Panc1 (cell line): ENCODE measurements at regions not wholly inside any gene's neighbourhood (a gene's known extent, or its start where the extent isn't known, plus 50 kb on each side); places are given as distances from the start of the nearest gene placed in this dataset.

ENCODE experiments used
- POLR2AphosphoS5 ChIP-seq: IDR thresholded peaks from 2 replicates; pipeline ENCODE4 v1.6.1; 2012; ENCODE audit warnings: mild to moderate bottlenecking, low read depth, low read length, moderate library complexity
- TCF7L2 ChIP-seq: IDR thresholded peaks from 2 replicates; pipeline ENCODE4 v1.6.1; 2011; ENCODE audit warnings: mild to moderate bottlenecking, low read depth, low read length, inconsistent platforms
- TF ChIP-seq, protein P1 (sequence below): fragments of 450-650 bp; IDR thresholded peaks from 2 replicates; pipeline ENCODE4 v1.5.1; 2017; ENCODE audit warnings: mild to moderate bottlenecking

DNA sequence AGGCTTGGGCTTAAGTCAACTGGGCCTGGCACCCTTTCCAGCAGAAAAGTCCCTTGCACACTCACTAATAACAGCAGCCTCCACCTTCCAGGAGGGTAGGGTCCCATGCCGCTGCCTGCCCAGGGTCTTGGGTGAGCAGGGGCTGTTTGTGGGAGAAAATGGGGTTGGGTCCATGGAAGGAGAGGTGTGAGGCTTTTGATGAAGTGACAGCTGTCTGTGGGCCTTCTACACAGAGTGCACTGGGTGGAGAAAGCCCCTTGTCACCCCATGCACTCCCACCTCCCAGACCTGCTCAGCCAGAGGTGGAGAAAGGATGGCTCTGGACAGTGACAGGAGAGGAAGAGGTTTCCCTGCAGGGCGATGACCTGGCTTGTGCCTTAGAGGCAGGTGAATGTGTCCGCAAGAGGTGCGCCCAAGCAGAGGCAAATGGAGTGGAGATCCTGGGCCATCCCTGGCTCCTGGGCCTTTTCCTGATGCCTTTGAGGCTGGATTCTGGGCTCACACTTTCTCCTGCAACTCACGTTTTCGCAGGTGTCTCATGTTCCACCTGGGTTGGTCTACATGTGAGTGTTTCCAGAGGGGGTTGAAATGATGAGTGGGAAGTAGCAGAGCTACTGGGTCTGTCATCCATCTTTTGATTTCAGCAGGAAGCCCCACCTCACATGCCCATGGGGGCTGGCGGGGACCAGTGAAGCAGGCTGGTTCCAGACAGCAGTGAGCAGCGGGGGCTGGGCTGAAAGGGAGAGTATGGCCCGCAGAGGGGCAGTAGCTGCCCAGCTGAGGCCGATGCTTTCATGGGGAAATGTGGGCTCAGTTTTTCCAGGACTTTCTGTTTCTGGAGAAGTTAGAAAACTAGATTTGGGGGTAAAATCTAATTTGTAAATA is 85.2 kb upstream of the PRR23E start:
- TF ChIP-seq, protein P1, sequence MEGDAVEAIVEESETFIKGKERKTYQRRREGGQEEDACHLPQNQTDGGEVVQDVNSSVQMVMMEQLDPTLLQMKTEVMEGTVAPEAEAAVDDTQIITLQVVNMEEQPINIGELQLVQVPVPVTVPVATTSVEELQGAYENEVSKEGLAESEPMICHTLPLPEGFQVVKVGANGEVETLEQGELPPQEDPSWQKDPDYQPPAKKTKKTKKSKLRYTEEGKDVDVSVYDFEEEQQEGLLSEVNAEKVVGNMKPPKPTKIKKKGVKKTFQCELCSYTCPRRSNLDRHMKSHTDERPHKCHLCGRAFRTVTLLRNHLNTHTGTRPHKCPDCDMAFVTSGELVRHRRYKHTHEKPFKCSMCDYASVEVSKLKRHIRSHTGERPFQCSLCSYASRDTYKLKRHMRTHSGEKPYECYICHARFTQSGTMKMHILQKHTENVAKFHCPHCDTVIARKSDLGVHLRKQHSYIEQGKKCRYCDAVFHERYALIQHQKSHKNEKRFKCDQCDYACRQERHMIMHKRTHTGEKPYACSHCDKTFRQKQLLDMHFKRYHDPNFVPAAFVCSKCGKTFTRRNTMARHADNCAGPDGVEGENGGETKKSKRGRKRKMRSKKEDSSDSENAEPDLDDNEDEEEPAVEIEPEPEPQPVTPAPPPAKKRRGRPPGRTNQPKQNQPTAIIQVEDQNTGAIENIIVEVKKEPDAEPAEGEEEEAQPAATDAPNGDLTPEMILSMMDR: no peak
- TF ChIP-seq TCF7L2 (no peak), POLR2AphosphoS5 (no peak)
